AG08396 (cell line): ENCODE measurements at regions not wholly inside any gene's neighbourhood (a gene's known extent, or its start where the extent isn't known, plus 50 kb on each side); places are given as distances from the start of the nearest gene placed in this dataset.
"Not testable (repeated sequence)": the region's sequence is repeated elsewhere in the genome, so short reads cannot be mapped to it uniquely, and the experiment has no call there.

Experiments
- DNase-seq: peaks from one replicate; pipeline ENCODE4 v3.0.0; 2012; ENCODE audit warnings: low spot score, mixed read lengths

- DNase-seq = not testable (repeated sequence)
Observed at GRCh38 chr1:207196135-207196534, 92.1 kb downstream of the C4BPA start.

GRCh38 chr1:207201534-207201933 lies 97.5 kb downstream of the C4BPA start:
- not testable (repeated sequence) for DNase-seq

- DNase-seq = no peak
Observed at GRCh38 chr1:207202480-207202879, 98.4 kb downstream of the C4BPA start.

GRCh38 chr1:207203541-207203940 lies 99.5 kb downstream of the C4BPA start:
- DNase-seq = no peak

- DNase-seq = no peak
Observed at GRCh38 chr1:207205614-207206061, 101.6 kb downstream of the C4BPA start.

DNA sequence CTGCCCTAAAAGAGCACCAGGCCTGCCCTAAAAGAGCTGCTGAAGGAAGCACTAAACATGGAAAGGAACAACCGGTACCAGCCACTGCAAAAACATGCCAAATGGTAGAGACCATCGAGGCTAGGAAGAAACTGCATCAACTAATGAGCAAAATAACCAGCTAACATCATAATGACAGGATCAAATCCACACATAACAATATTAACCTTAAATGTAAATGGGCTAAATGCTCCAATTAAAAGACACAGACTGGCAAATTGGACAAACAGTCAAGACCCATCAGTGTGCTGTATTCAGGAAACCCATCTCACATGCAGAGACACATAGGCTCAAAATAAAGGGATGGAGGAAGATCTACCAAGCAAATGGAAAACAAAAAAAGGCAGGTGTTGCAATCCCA lies 104.7 kb downstream of the C4BPA start:
- DNase-seq = not testable (repeated sequence)

DNA sequence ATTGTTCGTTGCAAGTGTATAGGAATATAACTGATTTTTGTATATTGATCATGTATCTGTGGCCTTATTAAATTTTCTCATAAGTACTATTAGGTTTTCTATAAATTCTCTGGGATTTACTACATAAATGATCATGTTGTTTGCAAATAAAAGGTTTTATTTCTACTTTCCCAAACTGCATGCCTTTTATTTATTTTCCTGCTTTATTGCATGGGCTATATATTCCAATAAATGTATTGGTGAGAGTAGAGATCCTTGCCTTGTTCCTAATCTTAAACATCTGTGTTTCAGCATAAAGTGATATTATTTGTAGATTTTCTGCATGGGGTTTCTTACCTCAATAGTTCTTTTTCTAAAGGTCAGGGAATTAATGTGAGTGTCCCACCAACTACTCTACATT lies 107.0 kb upstream of the CD55 start:
- DNase-seq = no peak

DNA sequence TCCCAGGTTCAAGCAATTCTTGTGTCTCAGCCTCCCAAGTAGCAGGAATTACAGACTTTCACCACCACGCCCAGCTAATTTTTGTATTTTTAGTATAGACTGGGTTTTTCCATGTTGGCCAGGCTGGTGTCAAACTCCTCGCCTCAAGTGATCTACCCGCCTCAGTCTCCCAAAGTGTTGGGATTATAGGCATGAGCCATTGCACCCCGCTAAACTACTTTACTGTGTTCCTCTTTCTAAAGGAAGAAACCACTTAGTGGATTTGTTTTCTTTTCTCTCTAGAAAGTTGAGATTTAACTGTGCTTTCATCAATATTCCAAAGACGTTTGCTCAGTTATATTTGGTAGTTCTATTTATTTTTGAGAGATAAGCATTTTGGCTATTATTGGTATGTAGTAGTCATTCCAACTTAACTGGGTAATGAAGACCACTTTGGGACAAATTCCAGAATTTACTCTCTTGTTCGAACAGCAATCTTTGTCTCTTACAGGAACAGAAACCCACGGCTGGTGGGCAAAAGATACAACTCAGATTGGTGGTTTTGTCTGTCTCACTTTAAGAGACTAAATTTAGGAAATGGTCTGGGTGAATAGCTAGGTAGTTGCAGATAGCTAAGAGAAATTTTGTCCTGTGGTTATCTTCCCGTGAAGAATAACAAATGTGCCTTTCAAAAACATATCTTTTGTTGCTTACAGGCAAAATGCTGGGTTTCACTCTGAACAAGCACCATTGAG lies 103.5 kb upstream of the CD55 start:
- DNase-seq = no peak

- no peak for DNase-seq
Observed at GRCh38 chr1:207218512-207219362, 102.7 kb upstream of the CD55 start.

GRCh38 chr1:207219979-207220889 lies 101.2 kb upstream of the CD55 start:
- no peak for DNase-seq

- no peak for DNase-seq
Observed at GRCh38 chr1:207221934-207222351, 99.5 kb upstream of the CD55 start.

GRCh38 chr1:207223162-207223561 lies 98.3 kb upstream of the CD55 start:
- DNase-seq = no peak

- DNase-seq = no peak
Observed at GRCh38 chr1:207224666-207225065, 96.8 kb upstream of the CD55 start.

GRCh38 chr1:207227131-207227630 lies 94.3 kb upstream of the CD55 start:
- DNase-seq = no peak

DNA sequence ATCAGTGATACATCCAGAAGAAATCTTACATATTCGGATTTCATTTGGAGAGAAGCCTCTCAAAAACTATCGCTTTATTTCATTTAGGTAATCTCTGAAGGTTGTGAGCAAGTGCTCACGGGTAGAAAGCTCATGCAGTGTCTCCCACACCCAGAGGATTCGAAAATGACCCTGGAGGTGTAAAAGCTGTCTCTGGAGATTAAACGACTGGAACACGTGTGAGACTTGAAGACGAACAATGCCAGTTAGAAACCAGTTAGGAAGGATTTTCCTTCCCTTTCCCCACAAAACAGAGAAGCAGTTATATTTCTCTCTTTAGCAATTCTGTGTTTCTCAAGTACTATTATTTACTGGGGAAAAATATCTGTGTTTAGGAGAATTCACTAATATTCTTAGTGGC lies 92.5 kb upstream of the CD55 start:
- DNase-seq = no peak

DNA sequence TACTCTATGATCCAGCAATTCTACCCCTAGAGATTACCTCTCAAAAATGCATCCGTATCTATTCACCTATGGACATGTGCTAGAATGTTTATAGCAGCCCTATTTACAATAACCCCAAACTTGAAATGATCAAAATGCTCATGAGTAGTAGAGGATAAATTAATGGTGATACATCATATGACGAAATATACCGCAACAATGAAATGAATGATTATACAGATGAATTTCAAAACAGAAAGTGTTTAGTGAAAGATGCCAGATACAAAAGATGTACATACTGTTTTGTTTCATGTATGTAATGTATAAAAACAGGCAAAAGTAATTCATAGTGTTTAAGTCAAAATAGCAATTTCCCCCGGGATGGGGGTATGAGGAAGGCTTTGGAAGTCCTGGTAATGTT lies 91.0 kb upstream of the CD55 start:
- DNase-seq = no peak

DNA sequence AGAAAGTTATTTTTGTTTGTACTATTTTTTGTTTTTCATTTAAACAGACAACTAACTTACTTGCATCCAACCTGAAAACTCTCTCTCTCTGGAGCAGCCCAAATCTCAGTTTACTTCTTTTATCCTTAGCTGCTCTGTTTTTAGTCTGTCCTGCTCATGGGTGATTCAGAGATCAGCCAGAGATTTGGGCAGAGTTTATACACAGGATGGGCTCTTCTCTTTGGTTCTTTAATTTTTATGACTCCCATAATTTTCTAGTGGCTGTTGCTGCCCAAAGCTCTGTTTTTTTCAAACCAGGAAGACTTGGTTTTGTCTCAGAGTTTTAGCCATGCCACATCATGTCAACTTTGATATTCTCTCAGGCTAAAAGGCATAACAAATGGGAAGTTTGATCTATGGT lies 86.8 kb upstream of the CD55 start:
- no peak for DNase-seq

DNA sequence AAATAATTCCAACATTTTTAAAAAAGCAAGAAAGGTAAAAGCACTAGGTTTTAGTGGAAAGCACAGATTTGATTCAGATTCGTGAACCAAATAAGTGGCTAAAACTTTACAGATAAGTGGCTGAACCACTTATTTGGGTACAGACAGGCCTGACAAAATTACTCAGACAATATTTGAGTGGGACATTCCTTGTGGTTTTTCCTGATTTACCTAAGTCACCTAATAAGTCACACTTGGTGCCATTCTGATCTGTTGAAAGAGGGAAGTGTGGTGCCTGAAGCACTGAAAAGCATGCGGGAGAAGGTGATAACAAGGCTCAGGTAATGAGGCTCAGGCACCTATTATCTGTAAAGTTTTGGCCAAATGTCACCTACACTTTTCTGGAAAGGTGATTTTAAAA lies 81.6 kb upstream of the CD55 start:
- DNase-seq = no peak

DNA sequence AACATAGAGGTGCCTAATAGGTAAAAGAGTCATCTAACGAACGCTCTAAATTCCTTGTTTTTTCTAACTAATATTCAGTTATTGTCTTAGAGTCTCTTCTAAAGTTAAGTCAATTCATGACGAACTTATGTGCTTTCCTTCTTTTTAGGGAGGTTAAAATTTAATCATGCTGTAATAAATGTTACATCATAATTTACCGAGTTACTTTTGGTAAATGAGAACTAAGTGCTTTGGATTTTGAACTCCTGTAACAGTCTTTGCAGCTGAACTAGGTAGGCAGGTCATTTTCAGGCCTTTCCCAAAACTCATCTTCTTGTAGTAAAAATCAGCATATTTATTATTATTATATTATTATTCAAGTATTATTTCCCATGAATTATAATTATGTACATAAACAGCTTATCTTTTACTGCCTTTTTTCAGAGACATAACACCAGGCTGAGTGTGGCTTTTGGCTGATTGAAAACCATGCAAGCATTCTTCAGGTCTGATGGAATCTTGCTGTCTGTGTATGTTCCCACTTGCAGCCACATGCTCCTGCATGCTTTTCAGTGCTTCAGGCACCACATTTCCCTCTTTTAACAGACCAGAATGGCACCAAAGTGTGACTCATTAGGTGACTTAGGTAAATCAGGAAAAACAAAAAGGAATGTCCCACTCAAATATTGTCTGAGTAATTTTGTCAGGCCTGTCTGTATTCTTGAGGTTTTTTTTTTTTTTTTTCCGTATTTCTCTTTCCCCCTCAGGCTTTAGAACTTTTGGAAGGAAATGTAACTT lies 81.0 kb upstream of the CD55 start:
- peak; percentile 17 for DNase-seq

GRCh38 chr1:207241164-207241934 lies 80.1 kb upstream of the CD55 start:
- no peak for DNase-seq
